ENCODE measurements at regions not wholly inside any gene's neighbourhood (a gene's known extent, or its start where the extent isn't known, plus 50 kb on each side); places are given as distances from the start of the nearest gene placed in this dataset.

DNA sequence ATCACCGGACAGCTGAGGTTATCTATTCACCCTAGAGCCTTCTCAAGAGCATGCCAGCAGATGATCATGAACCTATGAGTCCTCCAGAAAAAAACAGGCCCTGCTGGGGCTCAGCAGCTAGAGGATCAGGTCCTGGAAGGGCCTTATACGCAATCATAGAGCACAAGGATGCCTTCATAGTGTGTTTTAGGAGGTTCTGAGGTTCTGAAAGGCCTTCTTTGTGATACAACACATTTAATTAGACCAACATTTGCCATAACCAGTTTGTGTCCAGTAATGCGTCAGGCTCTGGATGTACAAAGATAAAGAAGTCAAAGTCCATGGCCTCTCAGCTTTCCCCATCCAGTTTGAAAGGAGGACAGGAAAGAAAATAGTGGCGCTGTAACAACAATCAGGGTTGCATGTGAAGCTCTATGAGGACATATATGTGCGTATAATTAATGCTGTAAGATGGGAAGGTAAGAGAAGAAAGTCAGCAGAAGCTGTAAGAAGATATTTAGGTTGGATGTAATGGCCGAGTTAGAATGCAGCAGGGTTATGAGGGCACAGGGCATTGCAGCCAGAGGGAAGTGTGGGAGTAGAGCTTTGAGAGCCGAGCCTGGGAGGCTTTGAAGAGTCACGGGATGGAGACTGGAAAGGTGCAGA, 302.6 kb upstream of the TBL1XR1 start:
- no peaks in the 10 kb centered on the region for H3K36me3 ChIP-seq
- intact Hi-C loops (cut with DNase I) = no loop called here
- H3K27me3 ChIP-seq = no peaks in the 10 kb centered on the region
- peaks cover 0 to 9% (median 2%) of the 10 kb centered on the region in 4 donors for H3K4me1 ChIP-seq
- H3K4me3 ChIP-seq = no peak overlapping the region
- no peaks in the 10 kb centered on the region for H3K9me3 ChIP-seq
- DNase-seq (peak in 1 of 3 donors; percentile 57), ATAC-seq (peak; percentile 96 to 98 (median 97))
- TF ChIP-seq, protein P1, sequence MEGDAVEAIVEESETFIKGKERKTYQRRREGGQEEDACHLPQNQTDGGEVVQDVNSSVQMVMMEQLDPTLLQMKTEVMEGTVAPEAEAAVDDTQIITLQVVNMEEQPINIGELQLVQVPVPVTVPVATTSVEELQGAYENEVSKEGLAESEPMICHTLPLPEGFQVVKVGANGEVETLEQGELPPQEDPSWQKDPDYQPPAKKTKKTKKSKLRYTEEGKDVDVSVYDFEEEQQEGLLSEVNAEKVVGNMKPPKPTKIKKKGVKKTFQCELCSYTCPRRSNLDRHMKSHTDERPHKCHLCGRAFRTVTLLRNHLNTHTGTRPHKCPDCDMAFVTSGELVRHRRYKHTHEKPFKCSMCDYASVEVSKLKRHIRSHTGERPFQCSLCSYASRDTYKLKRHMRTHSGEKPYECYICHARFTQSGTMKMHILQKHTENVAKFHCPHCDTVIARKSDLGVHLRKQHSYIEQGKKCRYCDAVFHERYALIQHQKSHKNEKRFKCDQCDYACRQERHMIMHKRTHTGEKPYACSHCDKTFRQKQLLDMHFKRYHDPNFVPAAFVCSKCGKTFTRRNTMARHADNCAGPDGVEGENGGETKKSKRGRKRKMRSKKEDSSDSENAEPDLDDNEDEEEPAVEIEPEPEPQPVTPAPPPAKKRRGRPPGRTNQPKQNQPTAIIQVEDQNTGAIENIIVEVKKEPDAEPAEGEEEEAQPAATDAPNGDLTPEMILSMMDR (IDR thresholded peaks at IDR 0.05) = no peak
- no peak for TF ChIP-seq POLR2A (IDR thresholded peaks at IDR 0.05)
- peak overlapping the region in 2 of 3 donors; percentile 71 to 79 for H3K27ac ChIP-seq
- WGBS (ENCODE audit: insufficient coverage, low coverage, low lambda C conversion rate, missing lambda C conversion rate) = 37% methylated on average over 8 of the region's 8 CpGs

DNA sequence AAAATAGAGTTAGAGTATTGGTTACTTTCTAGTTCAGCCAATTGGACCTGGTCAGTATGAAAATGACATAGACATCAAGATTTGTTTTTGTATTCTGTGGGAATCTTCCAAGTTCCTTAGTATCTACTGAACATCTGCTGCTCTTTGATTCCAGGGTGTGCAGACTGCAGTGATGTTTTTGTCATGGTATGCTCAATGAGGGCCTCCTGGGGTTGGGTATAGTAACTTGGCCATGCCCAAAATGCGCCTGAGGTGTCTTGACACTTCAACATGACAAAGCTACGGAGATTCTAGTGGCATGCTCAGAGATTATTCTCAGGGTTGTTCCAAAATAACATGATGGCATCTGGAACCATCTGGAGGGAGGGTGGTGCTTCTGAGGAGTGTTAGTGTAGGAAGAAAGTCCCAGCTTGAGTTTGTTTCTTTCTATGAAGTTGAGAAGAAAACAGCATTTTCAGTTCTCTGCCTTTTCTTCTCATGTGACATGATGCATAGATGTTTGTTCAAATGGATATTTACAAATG, 313.5 kb upstream of the TBL1XR1 start:
- Histone ChIP-seq H3K4me1 (peaks cover 0 to 10% (median 4%) of the 10 kb centered on the region in 4 donors), H3K36me3 (no peaks in the 10 kb centered on the region), H3K4me3 (no peak overlapping the region), H3K9me3 (no peaks in the 10 kb centered on the region), H3K27ac (no peak overlapping the region), H3K27me3 (no peaks in the 10 kb centered on the region)
- DNase-seq (no peak), ATAC-seq (no peak)
- intact Hi-C loops (cut with DNase I) = no loop called here
- 100% methylated on average over 1 of the region's 2 CpGs for WGBS (ENCODE audit: insufficient coverage, low coverage, low lambda C conversion rate, missing lambda C conversion rate)
- no peak for TF ChIP-seq POLR2A (IDR thresholded peaks at IDR 0.05)
- TF ChIP-seq, protein P1 (IDR thresholded peaks at IDR 0.05) = no peak

DNA sequence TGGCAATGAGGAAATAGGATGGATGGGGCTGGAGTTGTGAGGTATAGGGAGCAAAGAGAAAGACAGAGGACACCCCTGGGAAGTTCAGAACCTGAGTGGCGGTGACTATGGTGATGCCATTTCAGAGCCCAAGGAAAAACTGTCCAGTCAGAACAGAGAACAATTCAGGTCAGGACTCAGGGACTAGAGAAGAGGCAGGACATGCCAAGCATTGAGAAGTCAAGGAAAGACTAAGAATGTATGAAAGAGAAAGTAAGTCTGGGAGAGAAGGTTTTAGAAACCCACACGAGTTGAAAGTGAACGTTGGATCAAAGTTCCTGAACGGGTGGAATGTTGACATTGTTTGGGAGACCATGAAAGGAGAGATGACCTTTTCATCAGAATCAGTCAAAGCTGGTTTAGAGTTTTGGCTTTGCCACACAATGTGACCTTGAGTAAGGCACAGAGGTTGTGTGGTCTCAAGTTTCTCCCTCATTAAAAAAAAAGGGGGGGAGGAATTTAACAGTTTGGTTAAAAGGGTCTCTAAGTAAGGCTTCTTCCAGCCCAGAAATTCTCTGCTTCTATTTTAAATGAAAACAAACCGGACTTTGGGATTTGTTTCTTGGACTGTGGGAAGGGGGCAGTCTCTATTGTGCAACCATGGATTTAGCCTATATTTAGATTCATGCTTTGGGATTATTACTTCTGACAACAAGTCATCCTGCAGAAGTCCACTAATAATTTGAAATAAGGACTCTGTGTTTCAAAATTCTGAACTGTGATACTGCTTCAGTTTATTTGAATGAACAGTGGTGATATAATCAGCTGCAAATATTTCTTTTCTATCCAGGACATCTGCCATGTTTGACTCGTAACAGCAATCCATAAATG, 315.9 kb upstream of the TBL1XR1 start:
- ATAC-seq (peak; percentile 36 to 74 (median 71)), DNase-seq (no peak)
- H3K4me3 ChIP-seq = peak overlapping the region in 1 of 3 donors; percentile 10
- peak overlapping the region in 1 of 3 donors; percentile 41 for H3K27ac ChIP-seq
- TF ChIP-seq, protein P1 (IDR thresholded peaks at IDR 0.05) = no peak
- no peak for TF ChIP-seq POLR2A (IDR thresholded peaks at IDR 0.05)
- H3K9me3 ChIP-seq = no peaks in the 10 kb centered on the region
- H3K36me3 ChIP-seq = no peaks in the 10 kb centered on the region
- intact Hi-C loops (cut with DNase I) = no loop called here
- peaks cover 0 to 10% (median 4%) of the 10 kb centered on the region in 4 donors for H3K4me1 ChIP-seq
- 32% methylated on average over 6 of the region's 6 CpGs for WGBS (ENCODE audit: insufficient coverage, low coverage, low lambda C conversion rate, missing lambda C conversion rate)
- no peaks in the 10 kb centered on the region for H3K27me3 ChIP-seq

DNA sequence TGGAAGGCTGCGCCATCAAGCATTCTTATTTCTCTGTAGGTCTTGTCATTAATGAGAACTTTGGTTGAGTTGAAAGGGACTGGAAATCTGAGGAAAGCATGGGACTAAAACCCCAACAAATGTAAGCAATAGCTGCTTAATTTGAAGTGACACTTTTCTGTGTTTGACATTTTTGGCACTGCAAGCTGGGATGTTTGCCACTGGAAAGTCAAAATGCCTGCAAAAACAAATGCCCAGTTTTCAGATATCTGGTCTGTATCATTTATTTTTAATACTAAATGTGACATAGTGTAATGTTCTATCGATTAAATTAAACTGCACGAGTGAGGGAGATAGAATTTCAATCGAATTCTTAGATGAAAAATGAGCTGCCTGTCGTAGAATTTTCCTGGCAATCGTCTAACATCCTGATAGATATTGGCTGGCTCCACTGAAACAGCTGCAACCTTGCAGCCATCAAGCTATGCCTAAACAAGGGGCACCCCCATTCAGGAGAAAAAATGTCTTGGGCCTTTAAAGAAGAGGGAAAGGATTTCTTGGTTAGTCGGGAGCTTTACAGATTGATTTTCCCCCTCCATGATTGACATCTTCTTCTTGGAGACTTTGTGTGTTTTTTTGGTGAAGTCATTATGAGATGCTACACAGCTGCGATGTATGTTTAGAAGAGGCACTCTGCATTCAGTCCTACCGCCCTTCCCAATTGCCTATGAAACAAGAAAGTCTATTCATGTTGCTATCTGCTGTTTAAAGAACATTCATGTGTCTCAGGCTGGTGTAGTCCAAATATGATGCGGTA, 316.7 kb upstream of the TBL1XR1 start:
- Histone ChIP-seq H3K9me3 (no peaks in the 10 kb centered on the region), H3K27ac (peak overlapping the region in 1 of 3 donors; percentile 41), H3K36me3 (no peaks in the 10 kb centered on the region), H3K4me3 (no peak overlapping the region), H3K27me3 (no peaks in the 10 kb centered on the region), H3K4me1 (peaks cover 0 to 10% (median 4%) of the 10 kb centered on the region in 4 donors)
- ATAC-seq (no peak), DNase-seq (no peak)
- intact Hi-C loops (cut with DNase I) = no loop called here
- WGBS (ENCODE audit: insufficient coverage, low coverage, low lambda C conversion rate, missing lambda C conversion rate) = 71% methylated on average over 9 of the region's 10 CpGs
- TF ChIP-seq POLR2A (IDR thresholded peaks at IDR 0.05) = no peak
- TF ChIP-seq, protein P1 (IDR thresholded peaks at IDR 0.05) = no peak
